Neural cell (in vitro differentiated cells): ENCODE measurements at regions not wholly inside any gene's neighbourhood (a gene's known extent, or its start where the extent isn't known, plus 50 kb on each side); places are given as distances from the start of the nearest gene placed in this dataset.

Source experiments
- EP300 ChIP-seq: fragments of 450-650 bp; conservative IDR thresholded peaks from 2 replicates; pipeline ENCODE4 v1.6.1; 2014; ENCODE audit warnings: antibody characterized with exemption, mild to moderate bottlenecking, moderate library complexity; ENCODE audit not compliant: poor library complexity, severe bottlenecking
- POLR2AphosphoS5 ChIP-seq: IDR thresholded peaks from 2 replicates; pipeline ENCODE4 v1.6.1; 2012
- TF ChIP-seq, protein P1 (sequence below): fragments of 450-650 bp; IDR thresholded peaks from 2 replicates; pipeline ENCODE4 v1.5.1; 2014; ENCODE audit warnings: antibody characterized with exemption, mild to moderate bottlenecking, moderate library complexity; ENCODE audit not compliant: poor library complexity, severe bottlenecking

DNA sequence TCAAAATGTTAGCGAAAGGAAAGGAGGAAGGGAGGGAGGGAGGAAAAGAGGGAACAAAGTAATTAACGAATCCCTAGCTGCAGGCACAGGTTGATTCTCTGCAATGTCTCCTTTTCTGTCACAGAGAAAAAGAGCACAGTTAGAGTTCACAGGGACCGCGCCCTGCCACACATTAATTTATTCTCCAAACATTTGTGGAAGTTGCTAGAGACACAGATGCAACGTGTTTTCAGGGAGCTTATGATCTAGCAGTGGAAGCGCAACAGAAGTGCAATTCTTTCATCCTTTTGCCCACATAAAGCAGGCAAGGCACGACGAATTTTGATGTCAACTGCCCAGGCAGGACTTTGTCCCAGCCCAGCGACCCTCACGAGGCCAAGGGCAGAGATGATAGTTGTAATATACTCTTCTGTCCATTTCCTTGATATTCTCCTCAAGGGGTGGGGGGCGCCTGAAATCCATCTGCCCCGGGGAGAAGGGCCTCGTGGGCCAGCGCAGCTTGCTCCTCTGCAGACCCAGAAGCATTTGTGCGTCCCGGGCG is 101.7 kb upstream of the ZNF438 start:
- TF ChIP-seq POLR2AphosphoS5 = no peak
- TF ChIP-seq, protein P1, sequence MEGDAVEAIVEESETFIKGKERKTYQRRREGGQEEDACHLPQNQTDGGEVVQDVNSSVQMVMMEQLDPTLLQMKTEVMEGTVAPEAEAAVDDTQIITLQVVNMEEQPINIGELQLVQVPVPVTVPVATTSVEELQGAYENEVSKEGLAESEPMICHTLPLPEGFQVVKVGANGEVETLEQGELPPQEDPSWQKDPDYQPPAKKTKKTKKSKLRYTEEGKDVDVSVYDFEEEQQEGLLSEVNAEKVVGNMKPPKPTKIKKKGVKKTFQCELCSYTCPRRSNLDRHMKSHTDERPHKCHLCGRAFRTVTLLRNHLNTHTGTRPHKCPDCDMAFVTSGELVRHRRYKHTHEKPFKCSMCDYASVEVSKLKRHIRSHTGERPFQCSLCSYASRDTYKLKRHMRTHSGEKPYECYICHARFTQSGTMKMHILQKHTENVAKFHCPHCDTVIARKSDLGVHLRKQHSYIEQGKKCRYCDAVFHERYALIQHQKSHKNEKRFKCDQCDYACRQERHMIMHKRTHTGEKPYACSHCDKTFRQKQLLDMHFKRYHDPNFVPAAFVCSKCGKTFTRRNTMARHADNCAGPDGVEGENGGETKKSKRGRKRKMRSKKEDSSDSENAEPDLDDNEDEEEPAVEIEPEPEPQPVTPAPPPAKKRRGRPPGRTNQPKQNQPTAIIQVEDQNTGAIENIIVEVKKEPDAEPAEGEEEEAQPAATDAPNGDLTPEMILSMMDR = no peak
- no peak for TF ChIP-seq EP300
